Globus pallidus (tissue), 1 donor: ENCODE measurements at regions not wholly inside any gene's neighbourhood (a gene's known extent, or its start where the extent isn't known, plus 50 kb on each side); places are given as distances from the start of the nearest gene placed in this dataset.
"Not testable (repeated sequence)": the region's sequence is repeated elsewhere in the genome, so short reads cannot be mapped to it uniquely, and the experiment has no call there.

Experiments used
- DNase-seq: peaks from one replicate; pipeline ENCODE4 v3.0.0-alpha.2; 2015; ENCODE audit warnings: low spot score

DNA sequence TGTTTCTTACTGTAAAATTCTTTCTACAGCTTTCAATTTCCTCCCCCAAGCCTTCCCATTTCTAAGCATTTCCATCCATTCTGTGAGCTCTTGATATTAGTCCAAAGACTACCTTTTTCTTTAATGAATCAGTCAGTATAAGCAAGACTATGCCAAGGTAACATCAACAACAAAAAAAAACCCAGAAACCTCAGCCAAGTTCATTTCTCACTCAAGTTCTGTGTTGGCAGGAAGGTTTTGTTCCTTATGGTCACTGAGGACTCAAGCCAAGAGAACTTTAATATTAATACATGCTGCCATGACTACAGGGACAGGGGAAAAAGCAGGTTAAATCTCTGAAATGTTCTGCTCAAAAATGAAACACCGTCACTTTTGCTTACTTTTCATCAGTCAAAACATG is 621.2 kb upstream of the NRP1 start:
- DNase-seq, result no peak

DNA sequence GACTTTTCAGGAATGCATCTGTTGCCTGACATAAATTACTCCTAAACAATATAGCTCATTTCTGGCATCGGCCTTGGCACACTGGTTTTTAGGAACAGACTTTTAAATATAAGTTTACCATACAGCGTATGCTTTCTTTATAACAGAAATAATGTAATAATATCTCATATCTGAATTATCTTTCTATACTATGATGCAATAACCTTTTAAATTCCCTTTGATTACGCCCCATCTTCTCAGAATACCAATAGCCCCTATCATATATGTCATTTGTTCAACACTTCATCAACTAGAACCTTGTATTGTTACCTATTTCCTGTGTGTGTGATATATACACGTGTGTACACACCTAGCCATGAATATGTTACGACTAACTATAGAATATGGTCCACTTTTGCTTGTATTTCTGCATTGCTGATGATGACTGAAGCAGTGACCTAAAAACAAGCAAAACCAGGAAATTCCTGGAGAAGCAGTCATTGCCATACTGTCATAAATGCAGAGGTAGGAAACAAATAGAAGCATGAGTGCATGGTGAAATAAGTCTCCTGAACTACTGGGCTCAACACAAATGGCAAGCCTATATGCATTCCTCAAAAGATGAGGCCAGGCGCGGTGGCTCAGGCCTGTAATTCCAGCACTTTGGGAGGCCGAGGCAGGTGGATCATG is 618.4 kb upstream of the NRP1 start:
- DNase-seq, result no peak

DNA sequence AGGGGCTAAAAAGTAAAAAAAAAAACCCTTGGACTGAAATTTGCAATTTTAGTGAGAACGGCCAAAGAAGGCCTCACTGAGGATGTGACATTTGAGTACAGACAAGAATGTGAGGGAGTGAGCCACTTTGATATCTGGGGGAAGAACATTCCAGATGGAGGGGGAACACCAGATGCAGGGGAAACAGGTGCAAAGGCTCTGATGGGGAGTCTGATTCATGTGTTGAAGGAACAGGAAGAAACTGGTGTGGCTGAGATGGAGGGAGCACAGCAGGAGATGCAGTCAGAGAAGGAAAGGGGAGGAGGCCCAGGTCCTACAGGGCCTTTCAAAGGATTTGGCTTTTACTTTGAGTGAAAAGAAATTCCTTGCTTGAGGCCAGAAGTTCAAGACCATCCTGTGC is 615.7 kb upstream of the NRP1 start:
- DNase-seq, result no peak

DNA sequence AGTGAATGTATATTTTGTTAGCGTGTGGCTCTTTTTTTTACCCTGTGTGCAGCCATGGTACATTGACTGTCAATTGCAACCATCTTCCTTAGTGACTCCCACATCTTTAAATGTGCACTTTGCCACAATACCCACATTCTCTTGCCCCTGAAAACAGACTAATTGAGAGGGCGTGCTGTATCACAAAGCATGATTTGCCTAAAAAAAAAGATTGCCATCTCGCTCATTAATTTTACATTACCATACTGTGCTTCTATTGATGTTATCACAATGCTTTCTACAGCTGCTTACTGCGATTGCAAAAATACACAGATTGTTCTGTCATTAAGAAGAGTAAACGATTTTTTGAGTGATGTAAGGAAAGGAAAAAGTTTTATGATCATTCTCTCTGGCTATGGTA is 613.1 kb upstream of the NRP1 start:
- DNase-seq, result no peak

- DNase-seq, result no peak
Measured at GRCh38 chr10:33945051-33945450, 610.6 kb upstream of the NRP1 start.

- DNase-seq, result no peak
Measured at GRCh38 chr10:33942508-33942907, 608.0 kb upstream of the NRP1 start.

- no peak for DNase-seq
Measured at GRCh38 chr10:33939892-33940291, 605.4 kb upstream of the NRP1 start.

- no peak for DNase-seq
Measured at GRCh38 chr10:33939410-33939809, 604.9 kb upstream of the NRP1 start.

DNA sequence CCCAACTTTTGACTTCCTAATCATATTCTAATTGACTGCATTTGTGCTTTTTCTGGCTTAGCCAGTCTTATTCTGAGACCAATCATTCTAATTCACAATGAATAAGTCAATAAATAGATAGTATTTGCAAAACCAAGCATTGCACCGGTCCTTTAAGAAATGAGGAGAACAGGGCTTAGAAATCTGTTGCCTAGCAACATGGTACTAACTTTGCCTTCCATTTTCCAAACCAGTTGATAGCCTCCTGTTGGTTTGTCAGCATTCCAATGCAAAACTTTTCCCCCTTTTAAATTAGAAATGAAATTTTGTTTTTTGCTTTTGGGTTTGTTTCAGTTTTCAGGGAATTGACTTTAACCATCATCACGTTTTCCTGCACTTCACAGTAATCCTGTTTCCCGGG is 603.5 kb upstream of the NRP1 start:
- DNase-seq, result no peak

DNA sequence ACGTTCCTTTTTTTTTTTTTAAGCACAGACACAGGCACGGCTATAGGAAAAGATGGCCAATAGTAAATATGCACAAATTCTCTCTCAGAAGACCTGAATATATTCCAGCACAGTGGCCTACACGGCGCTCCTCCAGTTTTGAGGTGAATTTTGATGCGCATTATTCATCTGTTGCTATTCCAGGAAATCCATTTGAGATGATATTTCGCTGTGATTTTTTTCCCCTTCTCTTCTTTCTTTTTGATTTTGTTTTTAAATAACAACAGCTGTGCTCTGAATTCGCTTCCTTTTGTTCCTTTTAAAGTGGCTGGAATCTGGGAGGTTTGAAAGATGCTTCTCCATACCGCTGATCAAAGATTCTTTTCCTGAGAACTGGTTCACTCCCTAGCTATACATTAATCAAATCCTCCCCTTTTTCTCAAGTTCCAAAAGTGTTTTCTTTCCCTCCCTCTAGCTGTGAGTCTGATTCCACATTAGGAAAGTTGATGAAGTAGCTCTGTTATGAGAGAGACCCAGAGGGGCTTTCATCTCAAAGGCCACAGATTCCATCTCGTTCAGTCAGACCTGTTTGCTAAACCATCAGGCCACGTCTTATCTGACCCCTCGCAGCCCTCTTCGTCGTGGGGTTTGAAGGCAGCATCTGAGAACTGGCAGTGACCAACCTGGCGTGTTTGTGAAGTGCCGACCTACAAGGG is 602.7 kb upstream of the NRP1 start:
- no peak for DNase-seq

- DNase-seq, result no peak
Measured at GRCh38 chr10:33935350-33935749, 600.9 kb upstream of the NRP1 start.

DNA sequence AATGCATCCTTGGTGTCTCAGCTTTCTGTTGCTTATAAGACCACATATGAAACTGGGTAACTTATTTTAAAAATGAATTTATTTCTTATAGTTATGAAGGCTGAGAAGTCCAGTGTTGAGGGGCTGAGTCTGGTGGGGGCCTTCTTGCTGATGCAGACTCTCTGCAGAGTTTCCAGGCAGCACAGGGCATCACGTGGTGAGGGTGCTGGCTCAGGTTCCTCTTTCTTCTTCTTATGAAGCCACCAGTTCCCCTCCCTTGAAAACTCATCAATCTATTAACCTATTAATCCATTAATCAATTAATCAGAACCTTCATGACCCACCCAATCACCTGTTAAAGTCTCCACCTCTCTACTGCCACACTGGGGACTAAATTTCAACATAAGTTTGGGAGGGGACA is 595.6 kb upstream of the NRP1 start:
- no peak for DNase-seq

DNA sequence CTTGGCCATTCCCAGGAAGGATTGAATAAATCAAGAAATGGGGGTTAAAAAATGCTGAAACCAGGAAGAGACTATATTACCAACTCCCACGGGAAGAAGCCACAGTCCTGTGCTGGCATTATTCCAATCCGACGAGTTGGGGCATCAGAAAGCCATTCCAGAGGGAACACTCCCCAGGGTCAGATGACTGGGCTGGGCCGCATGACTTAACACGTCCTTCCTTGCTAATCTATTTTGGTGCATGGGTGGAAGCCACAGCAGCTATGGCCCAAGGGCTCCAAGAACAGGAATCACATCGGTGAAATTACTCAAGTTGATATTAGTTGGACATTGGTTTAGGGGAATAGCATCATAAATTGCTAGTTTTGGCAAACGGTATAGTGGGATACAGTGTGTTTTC is 592.9 kb upstream of the NRP1 start:
- DNase-seq, result no peak

DNA sequence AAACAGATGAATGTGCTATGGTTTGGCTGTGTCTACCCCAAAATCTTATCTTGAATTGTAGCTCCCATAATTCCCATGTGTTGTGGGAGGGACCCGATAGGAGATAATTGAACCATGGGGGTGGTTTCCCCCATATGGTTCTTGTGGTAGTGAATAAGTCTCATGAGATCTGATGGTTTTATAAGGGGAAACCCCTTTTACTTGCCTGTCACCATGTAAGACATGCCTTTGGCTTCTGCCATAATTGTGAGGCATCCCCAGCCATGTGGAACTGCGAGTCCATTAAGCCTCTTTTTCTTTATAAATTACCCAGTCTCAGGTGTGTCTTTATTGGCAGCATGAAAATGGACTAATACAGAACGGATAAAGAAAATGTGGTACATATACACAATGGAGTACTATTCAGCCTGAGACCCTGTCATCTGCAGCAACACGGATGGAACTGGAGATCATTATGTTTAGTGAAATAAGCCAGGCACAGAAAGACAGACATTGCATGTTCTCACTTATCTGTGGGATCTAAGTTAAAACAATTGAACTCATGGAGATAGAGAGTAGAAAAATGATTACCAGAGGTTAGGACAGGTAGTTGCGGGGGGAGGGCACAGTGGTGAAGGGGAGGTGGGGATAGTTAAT is 587.6 kb upstream of the NRP1 start:
- DNase-seq, result no peak

- DNase-seq, result no peak
Measured at GRCh38 chr10:33920351-33920750, 585.9 kb upstream of the NRP1 start.

- DNase-seq, result no peak
Measured at GRCh38 chr10:33919244-33919643, 584.8 kb upstream of the NRP1 start.

GRCh38 chr10:33917069-33917780 is 582.8 kb upstream of the NRP1 start:
- no peak for DNase-seq

DNA sequence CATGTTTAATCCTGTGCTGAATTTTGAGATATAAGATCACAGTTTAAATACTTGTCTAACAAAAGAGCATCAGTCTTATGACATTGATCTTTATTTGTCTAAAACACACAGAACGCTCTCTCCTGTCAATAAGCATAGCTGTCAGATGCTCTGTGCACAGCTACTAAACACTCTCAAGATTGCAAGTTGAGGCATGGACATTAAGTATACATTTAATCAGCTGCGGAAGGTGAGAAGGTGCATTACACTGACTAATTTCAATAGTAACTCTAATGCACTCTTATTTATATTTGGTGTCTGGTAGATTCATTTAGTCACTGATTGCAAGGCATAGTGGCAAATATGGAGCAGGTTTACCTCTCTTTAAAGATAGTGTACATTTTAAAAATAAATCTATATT is 580.3 kb upstream of the NRP1 start:
- no peak for DNase-seq

DNA sequence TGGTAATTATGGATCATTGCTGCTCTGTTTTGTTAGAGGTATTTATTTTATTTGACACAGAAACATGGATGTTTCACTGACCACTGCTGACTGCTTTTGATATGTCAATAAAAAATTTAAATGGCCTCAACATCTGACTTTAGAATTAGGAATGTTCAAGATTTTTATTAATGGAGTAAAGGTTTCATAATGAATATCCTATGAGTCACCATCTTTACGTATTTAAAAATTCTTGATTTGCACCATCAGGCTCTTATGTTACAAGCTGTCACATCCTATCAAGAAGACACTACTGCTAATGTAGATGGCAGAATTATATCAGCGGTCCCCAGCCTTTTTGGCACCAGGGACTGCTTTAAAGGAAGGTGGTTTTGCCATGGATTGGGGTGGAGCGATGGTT is 578.7 kb upstream of the NRP1 start:
- no peak for DNase-seq

- not testable (repeated sequence) for DNase-seq
Measured at GRCh38 chr10:33909476-33909875, 575.0 kb upstream of the NRP1 start.

DNA sequence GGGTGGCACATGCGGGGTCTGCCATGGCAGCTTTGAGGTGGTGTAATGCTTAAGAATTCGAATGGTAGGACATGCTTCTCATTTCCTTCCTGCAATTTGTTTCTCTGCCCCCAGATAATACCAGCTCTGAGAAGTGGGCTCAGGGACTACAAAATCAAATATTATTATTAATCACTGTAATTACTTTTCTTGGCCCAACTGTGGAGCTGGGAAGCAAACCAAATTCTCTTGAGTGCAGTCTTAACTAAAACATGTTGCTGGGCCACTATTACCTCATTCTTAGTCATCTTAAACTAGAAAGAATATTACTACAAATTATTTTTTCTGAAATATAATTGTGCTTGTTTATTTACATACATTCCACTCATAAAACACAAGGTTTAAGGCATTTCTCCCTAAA is 566.7 kb upstream of the NRP1 start:
- DNase-seq, result no peak

DNA sequence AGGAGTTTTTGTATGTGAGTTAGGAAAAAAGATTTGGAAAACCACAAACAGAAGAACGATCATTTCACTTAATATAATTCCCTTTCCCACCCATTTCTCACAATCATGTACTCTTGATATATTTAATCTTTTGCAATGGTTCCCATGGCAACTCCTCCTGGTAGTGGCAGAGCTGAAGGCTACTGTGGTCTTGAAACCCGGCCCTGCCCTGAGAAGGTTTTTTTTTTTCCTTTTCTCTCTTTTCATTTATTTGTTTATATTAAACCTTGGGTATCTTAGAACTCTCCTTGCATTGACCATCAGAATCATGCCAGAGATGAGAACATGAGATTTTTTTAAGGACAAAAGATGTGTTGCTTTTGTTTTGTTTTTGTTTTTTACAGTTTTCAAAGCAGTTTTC is 566.1 kb upstream of the NRP1 start:
- no peak for DNase-seq
